ENCODE measurements at regions not wholly inside any gene's neighbourhood (a gene's known extent, or its start where the extent isn't known, plus 50 kb on each side); places are given as distances from the start of the nearest gene placed in this dataset.
A peak's percentile ranks its signal among the peaks of the same experiment; 100 is the strongest.
"Not testable (repeated sequence)": the region's sequence is repeated elsewhere in the genome, so short reads cannot be mapped to it uniquely, and the experiment has no call there.

DNA sequence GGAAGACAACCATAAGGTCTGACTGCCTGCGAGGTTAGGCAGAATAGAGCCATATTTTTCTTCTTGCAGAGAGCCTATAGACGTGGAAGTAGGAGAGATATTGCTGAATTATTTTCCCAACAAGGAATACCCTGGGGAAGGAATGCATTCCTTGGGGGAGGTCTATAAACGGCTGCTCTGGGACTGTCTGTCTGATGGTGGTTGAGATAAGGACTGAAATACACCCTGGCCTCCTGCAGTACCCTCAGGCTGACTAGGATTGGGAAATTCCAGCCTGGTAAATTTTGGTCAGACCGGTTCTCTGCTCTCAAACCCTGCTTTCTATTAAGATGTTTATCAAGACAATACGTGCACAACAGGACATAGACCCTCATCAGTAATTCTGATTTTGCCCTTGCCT, 617.5 kb upstream of the GRIN3A start:
- no peak for DNase-seq

DNA sequence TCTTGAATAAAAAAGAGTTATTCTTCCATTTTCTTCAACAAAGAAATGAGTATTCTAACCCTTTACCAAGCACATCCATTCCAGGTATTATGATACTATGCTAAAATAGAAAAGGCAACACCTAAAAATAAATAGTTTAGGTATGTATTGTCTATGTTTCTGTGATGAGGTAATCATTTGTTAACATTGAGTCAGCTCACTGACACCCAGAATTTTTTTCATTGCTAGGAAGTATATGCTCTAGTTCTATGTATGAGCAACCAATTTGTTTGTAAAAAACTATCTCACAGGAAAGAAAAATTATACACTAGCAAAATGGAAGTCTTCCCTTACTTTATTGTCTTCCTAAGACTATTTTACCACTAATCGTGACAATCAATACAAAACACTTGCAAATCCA, 615.6 kb upstream of the GRIN3A start:
- no peak for DNase-seq

GRCh38 chr9:102337471-102337870, 599.0 kb upstream of the GRIN3A start:
- DNase-seq = not testable (repeated sequence)

GRCh38 chr9:102309379-102309778, 570.9 kb upstream of the GRIN3A start:
- DNase-seq = no peak

GRCh38 chr9:102295188-102295587, 556.7 kb upstream of the GRIN3A start:
- DNase-seq = no peak

DNA sequence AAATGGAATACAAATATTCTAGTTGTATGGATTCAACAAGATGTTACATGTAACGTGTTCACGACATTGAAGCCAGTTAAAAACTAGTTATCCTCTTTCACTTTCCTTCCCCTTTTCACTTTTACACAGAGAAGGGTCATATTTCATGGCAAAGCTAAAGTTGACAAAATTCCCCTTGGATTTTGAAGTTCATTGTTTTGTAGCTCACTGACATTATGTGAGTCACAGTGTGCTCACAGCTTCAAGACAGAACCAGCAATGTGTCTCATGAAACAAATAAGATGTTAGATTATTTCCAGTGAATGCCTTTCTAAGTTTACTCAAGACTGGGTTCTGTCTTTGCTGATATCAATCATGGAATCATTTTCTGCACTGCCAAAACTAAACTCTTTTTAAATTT, 535.5 kb upstream of the GRIN3A start:
- DNase-seq = no peak

DNA sequence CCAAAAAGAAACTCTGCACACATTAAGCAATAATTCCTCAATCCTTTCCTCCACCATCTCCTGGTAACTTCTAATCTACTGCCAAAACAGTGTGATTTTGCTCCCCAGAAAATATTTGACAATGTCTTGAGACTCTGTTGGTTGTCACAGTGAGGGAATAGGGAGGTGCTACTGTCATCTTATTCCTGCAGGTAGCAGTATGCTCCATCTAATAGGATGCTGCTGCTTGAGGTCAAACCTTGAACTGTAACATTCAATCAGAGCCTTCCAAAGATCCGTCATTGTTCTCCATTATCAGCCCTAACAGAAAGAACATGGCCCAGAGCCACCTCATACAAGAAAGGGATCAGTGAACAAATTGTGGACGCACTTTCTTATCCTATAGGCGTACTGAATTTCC, 514.7 kb upstream of the GRIN3A start:
- DNase-seq = no peak

GRCh38 chr9:102244916-102245315, 506.5 kb upstream of the GRIN3A start:
- DNase-seq = no peak

DNA sequence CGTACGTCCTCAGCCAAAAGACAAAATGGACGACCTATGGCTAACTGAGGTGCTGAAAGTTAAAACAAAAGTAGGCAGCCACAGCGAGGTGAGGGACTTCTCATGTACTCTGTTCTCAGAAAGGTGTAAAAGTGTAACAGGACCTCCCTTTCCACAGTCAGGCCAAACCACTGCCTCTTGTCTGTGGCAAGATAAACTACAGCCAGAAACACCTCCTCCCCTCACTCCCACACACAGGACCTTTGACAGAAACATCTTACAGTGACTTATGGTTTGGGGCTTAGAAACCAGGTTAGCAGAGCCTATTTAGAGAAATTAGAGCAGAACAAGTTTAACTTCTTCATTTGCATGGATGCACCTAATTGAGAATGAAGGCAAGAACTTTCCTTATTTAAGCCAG, 499.1 kb upstream of the GRIN3A start:
- no peak for DNase-seq

DNA sequence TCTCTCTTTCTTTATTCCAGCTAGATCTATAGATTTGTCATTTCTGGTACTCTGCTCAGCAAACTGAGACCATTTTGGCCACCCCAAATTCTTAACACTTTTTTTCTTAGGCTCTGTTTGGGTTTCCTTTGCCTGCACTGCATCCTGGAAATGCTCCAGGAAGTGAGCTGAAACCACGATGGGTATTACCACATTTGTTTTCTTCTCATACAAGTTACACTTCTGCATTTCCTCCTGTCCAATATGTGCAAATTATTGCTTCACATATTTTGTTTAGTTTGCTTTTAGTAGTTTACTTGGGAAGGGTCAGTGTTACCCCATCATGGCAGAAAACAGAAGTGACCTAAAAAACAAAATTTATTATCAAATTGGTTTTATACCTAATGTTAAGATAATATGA, 498.6 kb upstream of the GRIN3A start:
- no peak for DNase-seq

DNA sequence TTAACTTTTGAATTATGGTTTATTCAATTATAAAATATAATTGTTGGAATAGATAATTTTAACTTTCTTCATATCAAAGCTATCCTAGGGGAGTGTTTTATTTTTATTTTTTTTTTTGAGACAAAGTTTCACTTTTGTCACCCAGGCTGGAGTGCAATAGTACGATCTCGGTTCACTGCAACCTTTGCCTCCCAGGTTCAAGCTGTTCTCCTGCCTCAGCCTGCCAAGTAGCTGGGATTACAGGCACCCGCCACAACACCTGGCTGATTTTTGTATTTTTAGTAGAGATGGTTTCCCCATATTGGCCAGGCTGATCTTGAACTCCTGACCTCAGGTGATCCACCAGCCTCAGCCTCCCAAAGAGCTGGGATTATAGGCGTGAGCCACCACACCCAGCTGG, 489.0 kb upstream of the GRIN3A start:
- DNase-seq = not testable (repeated sequence)

- no peak for DNase-seq
Measured at GRCh38 chr9:102225841-102226441, 487.5 kb upstream of the GRIN3A start.

GRCh38 chr9:102223320-102224136, 485.1 kb upstream of the GRIN3A start:
- DNase-seq = peak; percentile 14

DNA sequence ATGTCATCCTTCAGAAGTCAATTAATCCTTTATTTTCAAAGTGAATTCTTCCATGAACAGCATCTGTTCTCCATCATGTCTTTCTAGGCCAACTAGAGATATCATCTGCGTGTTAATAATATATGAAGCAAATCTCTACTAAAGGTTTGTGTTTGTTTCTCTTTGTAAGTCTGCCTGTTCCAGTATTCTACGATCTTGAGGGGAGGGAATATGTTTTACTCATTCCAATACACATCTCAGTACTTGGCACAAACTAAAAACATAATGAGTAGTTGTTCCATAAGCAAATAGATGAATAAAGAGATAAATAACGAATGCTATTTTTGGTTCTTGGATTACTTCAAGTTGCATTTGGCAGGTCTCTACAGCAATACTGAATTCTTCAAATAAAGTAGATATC, 470.7 kb upstream of the GRIN3A start:
- no peak for DNase-seq

GRCh38 chr9:102206432-102206831, 468.0 kb upstream of the GRIN3A start:
- no peak for DNase-seq

- no peak for DNase-seq
Measured at GRCh38 chr9:102205251-102205650, 466.8 kb upstream of the GRIN3A start.

DNA sequence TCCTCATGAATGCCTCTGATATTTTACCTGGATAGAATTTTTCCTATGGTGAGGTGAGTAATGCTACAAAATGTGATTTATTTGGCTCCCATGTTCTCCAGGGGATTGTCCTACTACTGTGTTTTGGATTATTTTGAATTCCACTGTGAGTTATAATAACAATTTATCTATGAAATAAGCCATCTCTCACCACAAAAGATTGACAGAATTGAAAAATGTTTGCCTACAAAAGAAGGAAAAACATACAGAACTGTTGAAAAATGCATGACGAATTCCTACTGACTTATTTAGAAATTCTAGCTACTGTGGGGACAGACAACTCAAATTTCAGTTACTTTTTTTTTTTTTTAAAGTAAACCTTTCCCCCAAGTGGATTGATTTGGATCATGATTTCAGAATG, 463.7 kb upstream of the GRIN3A start:
- DNase-seq = no peak

GRCh38 chr9:102185962-102186361, 447.5 kb upstream of the GRIN3A start:
- DNase-seq = no peak

DNA sequence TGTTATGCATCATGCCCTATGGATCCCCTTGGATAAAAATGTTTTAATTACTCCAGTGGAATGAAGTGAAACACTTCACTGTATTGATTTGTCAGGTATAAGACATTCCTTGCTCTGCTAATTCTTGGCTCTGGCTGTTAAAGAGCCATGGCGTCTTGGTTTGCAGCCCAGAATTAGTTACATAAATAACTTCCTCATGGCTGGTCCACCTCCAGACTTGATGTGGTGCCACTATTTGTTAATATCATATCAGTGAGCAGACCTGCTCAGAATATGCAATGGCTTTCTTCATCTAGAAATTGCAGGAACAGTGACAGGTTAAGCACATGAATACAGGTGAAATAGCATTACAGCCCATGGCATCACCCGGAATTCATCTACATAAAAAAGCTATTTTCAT, 446.9 kb upstream of the GRIN3A start:
- no peak for DNase-seq

DNA sequence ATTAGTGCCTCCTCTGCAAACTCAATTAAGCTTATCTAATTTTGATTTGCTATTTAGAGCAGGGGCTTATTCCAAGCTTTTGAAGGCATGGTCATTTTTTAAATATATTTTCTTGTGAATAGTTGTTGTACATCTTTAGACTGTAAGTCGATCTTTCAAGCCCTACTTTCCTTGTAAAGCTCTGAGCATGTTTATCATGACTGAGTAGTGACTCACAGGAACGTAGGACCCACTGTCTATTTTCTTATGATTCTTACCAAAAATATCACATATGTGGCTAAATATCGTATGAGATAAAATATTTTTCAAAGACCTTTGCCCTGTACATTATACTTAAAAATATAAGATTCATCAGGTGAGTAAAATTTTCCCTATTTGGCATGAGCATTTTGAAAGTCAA, 440.4 kb upstream of the GRIN3A start:
- DNase-seq = no peak

DNA sequence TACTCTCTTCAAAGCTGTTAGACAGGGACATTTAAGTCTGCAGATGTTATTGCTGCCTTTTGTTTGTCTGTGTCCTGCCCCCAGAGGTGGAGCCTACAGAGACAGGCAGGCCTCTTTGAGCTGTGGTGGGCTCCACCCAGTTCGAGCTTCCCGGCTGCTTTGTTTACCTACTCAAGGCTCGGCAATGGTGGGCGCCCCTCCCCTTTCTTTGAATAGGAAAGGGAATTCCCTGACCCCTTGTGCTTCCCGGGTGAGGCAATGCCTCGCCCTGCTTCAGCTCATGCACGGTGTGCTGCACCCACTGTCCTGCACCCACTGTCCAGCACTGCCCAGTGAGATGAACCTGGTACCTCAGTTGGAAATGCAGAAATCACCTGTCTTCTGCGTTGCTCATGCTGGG, 435.8 kb upstream of the GRIN3A start:
- DNase-seq = not testable (repeated sequence)

- no peak for DNase-seq
Measured at GRCh38 chr9:102164247-102164646, 425.8 kb upstream of the GRIN3A start.

DNA sequence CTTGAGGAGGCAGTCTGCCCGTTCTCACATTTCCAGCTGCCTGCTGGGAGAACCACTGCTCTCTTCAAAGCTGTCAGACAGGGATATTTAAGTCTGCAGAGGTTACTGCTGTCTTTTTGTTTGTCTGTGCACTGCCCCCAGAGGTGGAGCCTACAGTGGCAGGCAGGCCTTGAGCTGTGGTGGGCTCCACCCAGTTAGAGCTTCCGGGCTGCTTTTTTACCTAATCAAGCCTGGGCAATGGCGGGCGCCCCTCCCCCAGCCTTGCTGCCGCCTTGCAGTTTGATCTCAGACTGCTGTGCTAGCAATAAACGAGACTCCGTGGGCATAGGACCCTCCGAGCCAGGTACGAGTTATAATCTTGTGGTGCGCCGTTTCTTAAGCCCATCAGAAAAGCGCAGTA, 414.6 kb upstream of the GRIN3A start:
- DNase-seq = not testable (repeated sequence)

DNA sequence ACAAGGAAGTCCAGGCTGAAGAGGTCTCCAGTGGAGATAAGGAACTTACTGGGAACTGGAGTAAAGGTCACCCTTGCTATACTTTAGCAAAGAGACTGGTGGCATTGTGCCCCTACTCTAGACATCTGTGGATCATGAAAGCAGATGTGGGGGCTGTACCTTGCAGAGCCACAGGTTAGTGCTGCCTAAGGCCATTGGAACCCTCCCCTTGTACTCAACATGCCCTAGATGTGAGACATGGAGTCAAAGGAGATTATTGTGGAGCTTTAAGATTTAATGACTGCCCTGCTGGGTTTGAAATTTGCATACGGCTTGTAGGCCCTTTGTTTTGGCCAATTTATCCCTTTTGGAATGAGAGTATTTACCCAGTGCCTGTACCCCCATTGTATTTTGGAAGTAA, 397.3 kb upstream of the GRIN3A start:
- DNase-seq = no peak

DNA sequence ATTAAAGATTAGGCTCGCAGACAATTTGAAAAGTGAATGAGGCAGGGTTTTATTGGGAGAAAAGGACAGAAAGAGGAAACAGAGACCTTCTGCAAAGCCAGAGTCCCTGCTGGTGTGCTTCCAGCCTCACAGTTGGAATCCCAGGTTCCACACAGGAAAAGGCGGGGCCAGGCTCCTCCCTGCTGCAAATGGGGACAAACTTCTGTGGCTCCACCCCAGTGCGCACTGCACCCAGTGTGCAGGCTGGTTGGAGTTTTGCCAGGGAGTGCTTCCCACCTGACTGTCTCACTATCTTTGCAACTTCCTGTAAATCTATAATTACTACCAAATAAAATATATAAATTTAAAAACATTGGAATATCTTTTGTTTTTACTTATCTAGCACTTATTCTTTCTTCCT, 386.0 kb upstream of the GRIN3A start:
- no peak for DNase-seq

Measured in COR-L47 (cell line).